CD4-positive, alpha-beta T cell (primary cell): ENCODE measurements at regions not wholly inside any gene's neighbourhood (a gene's known extent, or its start where the extent isn't known, plus 50 kb on each side); places are given as distances from the start of the nearest gene placed in this dataset.
"Not testable (repeated sequence)": the region's sequence is repeated elsewhere in the genome, so short reads cannot be mapped to it uniquely, and the experiment has no call there.

Experiments used
- ATAC-seq: fragments of 200-7000 bp; cut with Tn5 transposase; one replicate; pipeline ENCODE4 v1.10.0; 2022; ENCODE audit warnings: mild to moderate bottlenecking; ENCODE audit not compliant: poor library complexity
- CTCF ChIA-PET: fragments of 350-600 bp; sonication (Branson Sonifier 250); formaldehyde crosslinking; loops from one replicate; lab custom pipeline; 2021; ENCODE audit warnings: antibody characterized with exemption, inconsistent platforms; lab: Charles Lee
- POLR2A ChIA-PET: fragments of 350-600 bp; sonication (Branson Sonifier 250); formaldehyde crosslinking; loops from one replicate; lab custom pipeline; 2021; ENCODE audit warnings: antibody characterized with exemption, inconsistent platforms; lab: Charles Lee
- DNase-seq, 14 experiments: peaks; one replicate each; pipeline ENCODE4 v3.0.0-alpha.2; 2013 to 2020; ENCODE audit warnings: mixed read lengths in 2 of 14
- H3K27ac ChIP-seq, 2 donors: one replicate each; pipeline versions ENCODE4 v1.5.1 to v1.7.0; 2013; ENCODE audit warnings: low read length in 2 of 2, low read depth in 1 of 2, mild to moderate bottlenecking in 1 of 2
- H3K27me3 ChIP-seq, 2 experiments: 1 replicate in 1 of 2; 2 replicates in 1 of 2; pipeline versions ENCODE4 v1.6.1 to v1.7.0; 2013; ENCODE audit warnings: low read length in 2 of 2, control low read depth in 1 of 2, mild to moderate bottlenecking in 1 of 2, moderate library complexity in 1 of 2; ENCODE audit not compliant: insufficient read depth in 2 of 2, control insufficient read depth in 1 of 2
- H3K36me3 ChIP-seq: one replicate; pipeline ENCODE4 v1.6.1; 2013; ENCODE audit warnings: low read length, control low read depth; ENCODE audit not compliant: insufficient read depth
- H3K4me1 ChIP-seq: one replicate; pipeline ENCODE4 v1.6.1; 2013; ENCODE audit warnings: low read length, control low read depth; ENCODE audit not compliant: insufficient read depth
- H3K4me3 ChIP-seq: one replicate; pipeline ENCODE4 v1.5.1; 2013; ENCODE audit warnings: mild to moderate bottlenecking, low read length, moderate library complexity
- H3K9me3 ChIP-seq, 2 experiments: 1 replicate in 1 of 2; 2 replicates in 1 of 2; pipeline versions ENCODE4 v1.6.1 to v1.7.0; 2013; ENCODE audit warnings: low read length in 2 of 2, mild to moderate bottlenecking in 2 of 2, control low read depth in 1 of 2, moderate library complexity in 1 of 2; ENCODE audit not compliant: control insufficient read depth in 1 of 2, insufficient read depth in 1 of 2
- H3K27ac Mint-ChIP-seq: one replicate; pipeline ENCODE4 v1.8.0; 2020; ENCODE audit warnings: mixed read lengths
- H3K27me3 Mint-ChIP-seq: one replicate; pipeline ENCODE4 v1.8.0; 2021; ENCODE audit warnings: mixed read lengths
- H3K36me3 Mint-ChIP-seq: one replicate; pipeline ENCODE4 v1.8.0; 2021; ENCODE audit warnings: low read depth, mixed read lengths
- H3K4me1 Mint-ChIP-seq: one replicate; pipeline ENCODE4 v1.8.0; 2021; ENCODE audit warnings: low read depth, mixed read lengths
- H3K4me3 Mint-ChIP-seq: one replicate; pipeline ENCODE4 v1.8.0; 2020; ENCODE audit warnings: mild to moderate bottlenecking, mixed read lengths
- H3K9me3 Mint-ChIP-seq: one replicate; pipeline ENCODE4 v1.8.0; 2020; ENCODE audit warnings: mixed read lengths
- CTCF ChIP-seq: fragments of 200-600 bp; IDR thresholded peaks from one replicate; pipeline ENCODE4 v1.8.0; 2022; ENCODE audit warnings: antibody characterized with exemption, mild to moderate bottlenecking
- intact Hi-C, 2 experiments: fragments of 100-400 bp; cut with DNase I in 1 of 2; cut with micrococcal nuclease in 1 of 2; formaldehyde crosslinking; loops; one replicate each; pipeline versions ENCODE4 v1.15.1 to v1.9.0; 2023 to 2025; cut with DNase I, micrococcal nuclease

- Mint-ChIP-seq H3K27me3 (peaks cover 20% of the 10 kb centered on the region), H3K27ac (no peak overlapping the region), H3K9me3 (no peaks in the 10 kb centered on the region), H3K4me1 (no peaks in the 10 kb centered on the region), H3K36me3 (no peaks in the 10 kb centered on the region), H3K4me3 (no peak overlapping the region)
- ATAC-seq (no peak), DNase-seq (no peak)
- H3K27ac ChIP-seq = no peak overlapping the region
- intact Hi-C loops = no loop called here
- H3K4me3 ChIP-seq = no peak overlapping the region
- no peaks in the 10 kb centered on the region for H3K4me1 ChIP-seq
- H3K27me3 ChIP-seq = peaks cover 4 to 8% of the 10 kb centered on the region in 2 experiments
- CTCF ChIA-PET = no interaction called here
- H3K36me3 ChIP-seq = no peaks in the 10 kb centered on the region
- peaks cover 5 to 16% of the 10 kb centered on the region in 2 experiments for H3K9me3 ChIP-seq
- no peak for TF ChIP-seq CTCF
- POLR2A ChIA-PET = no interaction called here
Observed at GRCh38 chr9:135307300-135307699, 172.3 kb upstream of the PPP1R26 start.

GRCh38 chr9:135307919-135308318, 171.7 kb upstream of the PPP1R26 start:
- H3K27ac ChIP-seq, H3K36me3 ChIP-seq, POLR2A ChIA-PET, H3K27ac Mint-ChIP-seq, intact Hi-C loops, H3K4me1 Mint-ChIP-seq, H3K27me3 ChIP-seq, CTCF ChIA-PET, H3K9me3 Mint-ChIP-seq, H3K4me1 ChIP-seq, H3K4me3 Mint-ChIP-seq, H3K36me3 Mint-ChIP-seq, H3K4me3 ChIP-seq, ATAC-seq, DNase-seq: not testable (repeated sequence)
- peaks cover 25% of the 10 kb centered on the region for H3K27me3 Mint-ChIP-seq
- peaks cover 8 to 12% of the 10 kb centered on the region in 2 experiments for H3K9me3 ChIP-seq

- DNase-seq (no peak), ATAC-seq (no peak)
- ChIA-PET CTCF (no interaction called here), POLR2A (no interaction called here)
- intact Hi-C loops = no loop called here
- H3K4me1 ChIP-seq = no peaks in the 10 kb centered on the region
- H3K36me3 ChIP-seq = no peaks in the 10 kb centered on the region
- H3K4me3 Mint-ChIP-seq = no peak overlapping the region
- no peak for TF ChIP-seq CTCF
- H3K9me3 Mint-ChIP-seq = peaks cover 12% of the 10 kb centered on the region
- H3K36me3 Mint-ChIP-seq = no peaks in the 10 kb centered on the region
- H3K27me3 Mint-ChIP-seq = peaks cover 36% of the 10 kb centered on the region
- H3K4me3 ChIP-seq = no peak overlapping the region
- no peaks in the 10 kb centered on the region for H3K4me1 Mint-ChIP-seq
- peaks cover 10 to 15% of the 10 kb centered on the region in 2 experiments for H3K9me3 ChIP-seq
- H3K27ac Mint-ChIP-seq = no peak overlapping the region
- H3K27me3 ChIP-seq = peaks cover 4 to 8% of the 10 kb centered on the region in 2 experiments
- H3K27ac ChIP-seq = no peak overlapping the region
Observed at GRCh38 chr9:135308821-135309762, 170.5 kb upstream of the PPP1R26 start.
